ENCODE measurements at regions not wholly inside any gene's neighbourhood (a gene's known extent, or its start where the extent isn't known, plus 50 kb on each side); places are given as distances from the start of the nearest gene placed in this dataset.

DNA sequence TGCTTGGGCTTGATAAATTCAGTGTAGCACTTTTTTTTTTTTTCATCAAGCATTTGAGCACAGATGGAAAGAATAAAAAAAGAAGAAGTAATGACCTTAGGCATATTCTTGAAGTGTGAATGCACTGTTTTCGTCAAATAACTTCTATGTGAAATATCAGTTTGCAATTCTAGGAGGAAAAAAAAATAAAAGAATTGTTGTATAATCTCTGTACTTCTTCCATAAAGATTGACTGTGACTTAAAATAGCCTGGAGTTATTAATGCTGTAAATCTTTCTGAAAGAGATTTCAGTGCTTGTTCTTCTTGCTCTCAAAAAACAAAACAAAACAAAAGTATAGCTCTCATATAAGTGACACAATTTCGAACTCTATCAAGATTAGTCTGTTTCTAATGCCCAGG is 536.9 kb upstream of the ZNF608 start:
- H3K36me3 ChIP-seq (ENCODE audit: control insufficient read depth in 2 of 2, insufficient read depth in 2 of 2, low read length in 1 of 2), result no peaks in the 10 kb centered on the region
- no peaks in the 10 kb centered on the region for H3K4me1 ChIP-seq (ENCODE audit: control insufficient read depth, insufficient read depth, low read length)
- ChIA-PET CTCF (no interaction called here), POLR2A (no interaction called here), SMC1A (ENCODE audit: uncharacterized antibody, unreplicated experiment) (no interaction called here), RAD21 (ENCODE audit: unreplicated experiment) (no interaction called here)
- no peak overlapping the region for H3K4me3 ChIP-seq
- WGBS (ENCODE audit: insufficient coverage, insufficient replicate concordance, low lambda C conversion rate, missing lambda C conversion rate), result 31% methylated on average over 2 of the region's 2 CpGs
- no peaks in the 10 kb centered on the region for H4K20me1 ChIP-seq (ENCODE audit: control insufficient read depth, insufficient read depth)
- no peak overlapping the region for H3K9ac ChIP-seq (ENCODE audit: control insufficient read depth, insufficient read depth, low read length)
- DNase-seq (ENCODE audit: low read depth, low spot score), result no peak
- H3K4me2 ChIP-seq (ENCODE audit: control insufficient read depth, insufficient read depth), result no peak overlapping the region
- in situ Hi-C loops (cut with MboI), result no loop called here
- ATAC-seq, result no peak
- no TSS peak for BruUV-seq (replicated peaks)
- intact Hi-C loops (cut with micrococcal nuclease; ENCODE audit: unreplicated experiment), result no loop called here
- H3K79me2 ChIP-seq (ENCODE audit: control insufficient read depth, insufficient read depth, low read length), result no peaks in the 10 kb centered on the region
- no peak for FAIRE-seq
- no peak overlapping the region for H2AFZ ChIP-seq (ENCODE audit: control insufficient read depth, low read depth, low read length)
- H3K27ac ChIP-seq (ENCODE audit: control insufficient read depth, insufficient read depth), result no peak overlapping the region
- H3K9me3 ChIP-seq (replicated peaks; ENCODE audit: control insufficient read depth, insufficient read depth, low read length), result no peaks in the 10 kb centered on the region
- H3K27me3 ChIP-seq (replicated peaks in 1 of 2; ENCODE audit: control insufficient read depth in 2 of 2, insufficient read depth in 2 of 2, low read length in 1 of 2), result no peaks in the 10 kb centered on the region; a peak in 1 of 4 replicates
- TF ChIP-seq MYC (IDR thresholded peaks at IDR 0.05; ENCODE audit: insufficient read depth, insufficient read length, insufficient replicate concordance, low read length, severe bottlenecking), result no peak
- TF ChIP-seq, protein P1, sequence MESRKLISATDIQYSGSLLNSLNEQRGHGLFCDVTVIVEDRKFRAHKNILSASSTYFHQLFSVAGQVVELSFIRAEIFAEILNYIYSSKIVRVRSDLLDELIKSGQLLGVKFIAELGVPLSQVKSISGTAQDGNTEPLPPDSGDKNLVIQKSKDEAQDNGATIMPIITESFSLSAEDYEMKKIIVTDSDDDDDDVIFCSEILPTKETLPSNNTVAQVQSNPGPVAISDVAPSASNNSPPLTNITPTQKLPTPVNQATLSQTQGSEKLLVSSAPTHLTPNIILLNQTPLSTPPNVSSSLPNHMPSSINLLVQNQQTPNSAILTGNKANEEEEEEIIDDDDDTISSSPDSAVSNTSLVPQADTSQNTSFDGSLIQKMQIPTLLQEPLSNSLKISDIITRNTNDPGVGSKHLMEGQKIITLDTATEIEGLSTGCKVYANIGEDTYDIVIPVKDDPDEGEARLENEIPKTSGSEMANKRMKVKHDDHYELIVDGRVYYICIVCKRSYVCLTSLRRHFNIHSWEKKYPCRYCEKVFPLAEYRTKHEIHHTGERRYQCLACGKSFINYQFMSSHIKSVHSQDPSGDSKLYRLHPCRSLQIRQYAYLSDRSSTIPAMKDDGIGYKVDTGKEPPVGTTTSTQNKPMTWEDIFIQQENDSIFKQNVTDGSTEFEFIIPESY (IDR thresholded peaks at IDR 0.05), result no peak
- TF ChIP-seq POLR2A (IDR thresholded peaks at IDR 0.05; ENCODE audit: low read depth, low read length), result no peak
- TF ChIP-seq BRCA1 (IDR thresholded peaks at IDR 0.05; ENCODE audit: low read depth, low read length), result no peak
- TF ChIP-seq TARDBP (IDR thresholded peaks at IDR 0.05; ENCODE audit: borderline replicate concordance), result no peak
- TF ChIP-seq ZSCAN29 (IDR thresholded peaks at IDR 0.05), result no peak
- no peak for TF ChIP-seq YY1 (IDR thresholded peaks at IDR 0.05; ENCODE audit: low read depth, low read length)
- TF ChIP-seq CHD2 (IDR thresholded peaks at IDR 0.05; ENCODE audit: borderline replicate concordance, low read depth, low read length), result no peak
- TF ChIP-seq MTA2 (IDR thresholded peaks at IDR 0.05; ENCODE audit: low read depth), result no peak
- TF ChIP-seq, protein P2, sequence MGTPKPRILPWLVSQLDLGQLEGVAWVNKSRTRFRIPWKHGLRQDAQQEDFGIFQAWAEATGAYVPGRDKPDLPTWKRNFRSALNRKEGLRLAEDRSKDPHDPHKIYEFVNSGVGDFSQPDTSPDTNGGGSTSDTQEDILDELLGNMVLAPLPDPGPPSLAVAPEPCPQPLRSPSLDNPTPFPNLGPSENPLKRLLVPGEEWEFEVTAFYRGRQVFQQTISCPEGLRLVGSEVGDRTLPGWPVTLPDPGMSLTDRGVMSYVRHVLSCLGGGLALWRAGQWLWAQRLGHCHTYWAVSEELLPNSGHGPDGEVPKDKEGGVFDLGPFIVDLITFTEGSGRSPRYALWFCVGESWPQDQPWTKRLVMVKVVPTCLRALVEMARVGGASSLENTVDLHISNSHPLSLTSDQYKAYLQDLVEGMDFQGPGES (IDR thresholded peaks at IDR 0.05), result no peak
- no peak for TF ChIP-seq TAF1 (IDR thresholded peaks at IDR 0.05; ENCODE audit: borderline replicate concordance, low read depth, low read length)
- no peak for TF ChIP-seq POLR2AphosphoS2 (IDR thresholded peaks at IDR 0.05; ENCODE audit: low read depth, low read length)
- no peak for TF ChIP-seq IKZF2 (IDR thresholded peaks at IDR 0.05)

Measured in GM12878 (cell line).